ENCODE measurements at regions not wholly inside any gene's neighbourhood (a gene's known extent, or its start where the extent isn't known, plus 50 kb on each side); places are given as distances from the start of the nearest gene placed in this dataset.
"Not testable (repeated sequence)": the region's sequence is repeated elsewhere in the genome, so short reads cannot be mapped to it uniquely, and the experiment has no call there.

DNA sequence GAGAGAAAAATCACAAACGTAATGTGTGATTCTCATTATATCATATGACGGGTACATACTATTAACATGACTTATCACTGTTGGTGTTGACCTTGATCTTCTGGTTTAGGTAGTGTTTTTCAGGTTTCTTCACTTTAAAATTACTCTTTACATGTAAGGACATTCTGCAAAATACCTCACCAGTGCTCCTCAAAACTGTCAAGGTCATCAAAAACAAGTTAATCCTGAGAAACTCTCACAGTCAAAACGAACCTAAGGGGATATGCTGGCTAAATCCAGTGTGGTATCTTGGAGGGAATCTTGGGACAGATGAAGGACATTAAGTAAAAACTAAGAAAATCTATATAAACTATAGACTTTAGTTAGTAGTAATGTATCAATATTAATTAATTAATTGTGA is 499.8 kb downstream of the IRS1 start:
- Histone ChIP-seq H3K9ac (ENCODE audit: low read depth, low read length) (no peak overlapping the region), H3K9me3 (ENCODE audit: control insufficient read depth, insufficient read depth, low read length) (no peaks in the 10 kb centered on the region), H3K36me3 (ENCODE audit: insufficient read depth, low read length) (no peaks in the 10 kb centered on the region), H3K4me1 (ENCODE audit: insufficient read depth, low read length) (no peaks in the 10 kb centered on the region)

DNA sequence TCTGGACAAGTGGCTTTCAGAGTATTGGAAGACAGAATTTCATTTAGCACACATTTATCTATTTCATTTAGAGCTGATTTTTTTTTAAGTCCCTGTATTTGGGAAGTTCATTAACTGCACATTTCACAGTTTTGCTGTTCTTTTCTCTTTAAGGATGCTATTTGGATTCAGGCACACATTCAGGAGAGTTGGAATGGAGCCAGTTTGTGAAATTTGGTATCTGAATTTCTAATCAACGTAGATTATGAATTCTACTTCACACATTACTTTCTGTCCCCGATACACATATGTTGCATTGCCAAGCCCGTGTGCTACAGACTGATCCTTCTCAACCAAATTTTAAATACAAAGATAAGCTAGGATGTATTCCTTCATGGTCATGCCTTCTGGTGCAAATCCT is 503.9 kb downstream of the IRS1 start:
- H3K4me1 ChIP-seq (ENCODE audit: insufficient read depth, low read length), result no peaks in the 10 kb centered on the region

GRCh38 chr2:226295123-226295522 is 504.5 kb downstream of the IRS1 start:
- Histone ChIP-seq H3K4me1 (ENCODE audit: insufficient read depth, low read length) (no peaks in the 10 kb centered on the region), H3K9me3 (ENCODE audit: control insufficient read depth, insufficient read depth, low read length) (0 out of 2 replicates have a peak, but pooled peaks cover 8% of the 10 kb centered on the region), H3K9ac (ENCODE audit: low read depth, low read length) (no peak overlapping the region), H3K36me3 (ENCODE audit: insufficient read depth, low read length) (no peaks in the 10 kb centered on the region)

More for the DNA sequence above, 503.9 kb downstream of the IRS1 start:
- Histone ChIP-seq H3K9me3 (ENCODE audit: control insufficient read depth, insufficient read depth, low read length) (0 out of 2 replicates have a peak, but pooled peaks cover 5% of the 10 kb centered on the region), H3K36me3 (ENCODE audit: insufficient read depth, low read length) (no peaks in the 10 kb centered on the region), H3K9ac (ENCODE audit: low read depth, low read length) (no peak overlapping the region)

GRCh38 chr2:226291281-226291680 is 508.3 kb downstream of the IRS1 start:
- not testable (repeated sequence) for H3K4me1 ChIP-seq (ENCODE audit: insufficient read depth, low read length); H3K36me3 ChIP-seq (ENCODE audit: insufficient read depth, low read length); H3K9ac ChIP-seq (ENCODE audit: low read depth, low read length); H3K9me3 ChIP-seq (ENCODE audit: control insufficient read depth, insufficient read depth, low read length)

- H3K9ac ChIP-seq (ENCODE audit: low read depth, low read length), result no peak overlapping the region
- peaks cover 8% of the 10 kb centered on the region; the same call in 1 of the 2 replicates for H3K9me3 ChIP-seq (ENCODE audit: control insufficient read depth, insufficient read depth, low read length)
- no peaks in the 10 kb centered on the region for H3K36me3 ChIP-seq (ENCODE audit: insufficient read depth, low read length)
- H3K4me1 ChIP-seq (ENCODE audit: insufficient read depth, low read length), result no peaks in the 10 kb centered on the region
Observed at GRCh38 chr2:226286916-226287315, 512.7 kb downstream of the IRS1 start.

GRCh38 chr2:226283796-226284195 is 515.8 kb downstream of the IRS1 start:
- H3K9me3 ChIP-seq (ENCODE audit: control insufficient read depth, insufficient read depth, low read length), result peaks cover 4% of the 10 kb centered on the region; the same call in 1 of the 2 replicates
- H3K9ac ChIP-seq (ENCODE audit: low read depth, low read length), result no peak overlapping the region
- H3K4me1 ChIP-seq (ENCODE audit: insufficient read depth, low read length), result no peaks in the 10 kb centered on the region

GRCh38 chr2:226282151-226282550 is 517.5 kb downstream of the IRS1 start:
- Histone ChIP-seq H3K36me3 (ENCODE audit: insufficient read depth, low read length) (no peaks in the 10 kb centered on the region), H3K4me1 (ENCODE audit: insufficient read depth, low read length) (no peaks in the 10 kb centered on the region), H3K9me3 (ENCODE audit: control insufficient read depth, insufficient read depth, low read length) (peaks cover 4% of the 10 kb centered on the region; the same call in 1 of the 2 replicates), H3K9ac (ENCODE audit: low read depth, low read length) (no peak overlapping the region)

More at GRCh38 chr2:226283796-226284195, 515.8 kb downstream of the IRS1 start:
- no peaks in the 10 kb centered on the region for H3K36me3 ChIP-seq (ENCODE audit: insufficient read depth, low read length)

- not testable (repeated sequence) for H3K4me1 ChIP-seq (ENCODE audit: insufficient read depth, low read length); H3K9me3 ChIP-seq (ENCODE audit: control insufficient read depth, insufficient read depth, low read length); H3K36me3 ChIP-seq (ENCODE audit: insufficient read depth, low read length); H3K9ac ChIP-seq (ENCODE audit: low read depth, low read length)
Observed at GRCh38 chr2:226280136-226280535, 519.5 kb downstream of the IRS1 start.

- no peak overlapping the region for H3K9ac ChIP-seq (ENCODE audit: low read depth, low read length)
- H3K4me1 ChIP-seq (ENCODE audit: insufficient read depth, low read length), result no peaks in the 10 kb centered on the region
- no peaks in the 10 kb centered on the region for H3K36me3 ChIP-seq (ENCODE audit: insufficient read depth, low read length)
- no peaks in the 10 kb centered on the region for H3K9me3 ChIP-seq (ENCODE audit: control insufficient read depth, insufficient read depth, low read length)
Observed at GRCh38 chr2:226275215-226275614, 524.4 kb downstream of the IRS1 start.

- Histone ChIP-seq H3K9me3 (ENCODE audit: control insufficient read depth, insufficient read depth, low read length) (no peaks in the 10 kb centered on the region), H3K9ac (ENCODE audit: low read depth, low read length) (no peak overlapping the region), H3K4me1 (ENCODE audit: insufficient read depth, low read length) (no peaks in the 10 kb centered on the region), H3K36me3 (ENCODE audit: insufficient read depth, low read length) (no peaks in the 10 kb centered on the region)
Observed at GRCh38 chr2:226274143-226274542, 525.5 kb downstream of the IRS1 start.

DNA sequence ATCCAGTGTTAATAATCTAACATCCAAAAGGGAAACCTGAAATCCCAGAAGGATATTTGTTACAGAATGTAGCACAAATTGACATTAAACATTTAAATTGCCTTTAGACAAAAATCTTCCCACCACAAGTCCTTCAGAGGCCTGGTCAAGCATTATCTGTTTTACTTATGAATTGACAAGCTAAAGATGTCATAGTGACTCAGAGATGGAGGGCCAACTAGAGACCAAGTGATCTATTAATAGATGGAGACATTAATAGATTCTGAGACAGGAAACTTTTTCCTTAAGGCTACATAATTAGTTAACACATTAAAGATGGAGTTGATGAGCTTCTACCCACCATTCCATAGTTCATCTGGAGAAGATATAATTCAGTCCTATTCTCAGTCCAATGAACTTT is 526.2 kb downstream of the IRS1 start:
- Histone ChIP-seq H3K9me3 (ENCODE audit: control insufficient read depth, insufficient read depth, low read length) (no peaks in the 10 kb centered on the region), H3K4me1 (ENCODE audit: insufficient read depth, low read length) (no peaks in the 10 kb centered on the region), H3K36me3 (ENCODE audit: insufficient read depth, low read length) (no peaks in the 10 kb centered on the region), H3K9ac (ENCODE audit: low read depth, low read length) (no peak overlapping the region)

- H3K4me1 ChIP-seq (ENCODE audit: insufficient read depth, low read length), result no peaks in the 10 kb centered on the region
- H3K9me3 ChIP-seq (ENCODE audit: control insufficient read depth, insufficient read depth, low read length), result no peaks in the 10 kb centered on the region
- H3K36me3 ChIP-seq (ENCODE audit: insufficient read depth, low read length), result no peaks in the 10 kb centered on the region
- H3K9ac ChIP-seq (ENCODE audit: low read depth, low read length), result no peak overlapping the region
Observed at GRCh38 chr2:226272435-226272834, 527.2 kb downstream of the IRS1 start.

DNA sequence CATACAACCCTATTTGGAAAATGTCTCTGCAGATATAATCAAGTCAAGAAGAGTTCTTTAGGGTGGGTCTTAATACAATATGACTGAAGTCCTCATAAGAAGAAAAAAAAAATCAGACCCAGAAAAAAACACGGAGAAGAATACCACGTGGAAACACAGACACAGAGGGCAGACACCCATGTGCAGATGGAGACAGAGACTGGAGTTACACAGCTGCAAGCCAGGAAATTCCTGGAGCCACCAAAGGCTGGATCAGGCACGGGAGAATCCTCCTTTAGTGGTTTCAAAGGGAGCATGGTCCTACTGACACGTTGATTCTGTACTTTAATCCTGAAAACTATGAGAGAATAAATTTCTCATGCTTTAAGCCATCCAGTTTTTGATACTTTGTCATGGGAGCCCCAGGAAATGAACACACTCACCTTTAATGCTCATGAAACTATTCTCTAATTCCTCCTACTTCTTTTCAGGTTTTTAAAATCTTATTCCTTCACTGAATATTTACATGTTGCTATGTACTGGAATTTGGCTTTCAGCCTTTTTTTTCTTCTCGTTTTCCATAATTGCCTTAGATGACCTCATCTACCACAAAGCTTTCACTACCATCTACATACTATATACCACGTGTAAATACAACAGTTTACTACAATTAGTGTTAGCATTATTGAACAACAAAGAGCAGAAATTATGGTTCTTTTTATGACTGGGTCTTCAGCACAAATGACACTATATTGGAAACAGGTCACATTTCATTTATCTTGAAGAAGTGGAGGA is 529.1 kb downstream of the IRS1 start:
- Histone ChIP-seq H3K9ac (ENCODE audit: low read depth, low read length) (no peak overlapping the region), H3K9me3 (ENCODE audit: control insufficient read depth, insufficient read depth, low read length) (no peaks in the 10 kb centered on the region), H3K4me1 (ENCODE audit: insufficient read depth, low read length) (no peaks in the 10 kb centered on the region), H3K36me3 (ENCODE audit: insufficient read depth, low read length) (no peaks in the 10 kb centered on the region)

GRCh38 chr2:226267516-226268289 is 531.9 kb downstream of the IRS1 start:
- Histone ChIP-seq H3K9me3 (ENCODE audit: control insufficient read depth, insufficient read depth, low read length) (no peaks in the 10 kb centered on the region), H3K36me3 (ENCODE audit: insufficient read depth, low read length) (no peaks in the 10 kb centered on the region), H3K9ac (ENCODE audit: low read depth, low read length) (no peak overlapping the region), H3K4me1 (ENCODE audit: insufficient read depth, low read length) (no peaks in the 10 kb centered on the region)

Measured in ES-I3 (cell line).